ENCODE measurements at regions not wholly inside any gene's neighbourhood (a gene's known extent, or its start where the extent isn't known, plus 50 kb on each side); places are given as distances from the start of the nearest gene placed in this dataset.

- TF ChIP-seq EZH2 (IDR thresholded peaks at IDR 0.05) (no peak), POLR2AphosphoS5 (IDR thresholded peaks at IDR 0.05; ENCODE audit: borderline replicate concordance, low read depth, low read length) (no peak)
Observed at GRCh38 chr10:52619052-52619451, 153.5 kb downstream of the MBL2 start.
